Psoas muscle (tissue), 7 donors: ENCODE measurements at regions not wholly inside any gene's neighbourhood (a gene's known extent, or its start where the extent isn't known, plus 50 kb on each side); places are given as distances from the start of the nearest gene placed in this dataset.

Experiments used
- ATAC-seq, 4 donors: fragments of 200-7000 bp; cut with Tn5 transposase; one replicate each; pipeline ENCODE4 v1.9.1; 2020; ENCODE audit warnings: moderate library complexity in 3 of 4, mild to moderate bottlenecking in 2 of 4
- DNase-seq, 2 donors: peaks; one replicate each; pipeline ENCODE4 v3.0.0-alpha.2; 2020
- H3K27ac ChIP-seq: fragments of 200-600 bp; one replicate; pipeline ENCODE4 v1.8.0; 2022
- H3K27me3 ChIP-seq, 3 donors: fragments of 200-600 bp in 1 of 3; one replicate each; pipeline versions ENCODE4 v1.6.1 to v1.8.0; 2013 to 2022; ENCODE audit warnings: low read length in 2 of 3, mild to moderate bottlenecking in 2 of 3, moderate library complexity in 1 of 3; ENCODE audit not compliant: insufficient read depth in 3 of 3
- H3K36me3 ChIP-seq, 2 donors: fragments of 200-600 bp in 1 of 2; one replicate each; pipeline versions ENCODE4 v1.6.1 to v1.8.0; 2013 to 2022; ENCODE audit warnings: low read depth in 1 of 2, mild to moderate bottlenecking in 1 of 2, moderate library complexity in 1 of 2; ENCODE audit not compliant: insufficient read depth in 1 of 2
- H3K4me1 ChIP-seq: fragments of 200-600 bp; one replicate; pipeline ENCODE4 v1.8.0; 2022
- H3K4me3 ChIP-seq: fragments of 200-600 bp; one replicate; pipeline ENCODE4 v1.8.0; 2022; ENCODE audit warnings: mild to moderate bottlenecking
- H3K9me3 ChIP-seq: fragments of 200-600 bp; one replicate; pipeline ENCODE4 v1.8.0; 2022
- CTCF ChIP-seq: fragments of 200-600 bp; IDR thresholded peaks from one replicate; pipeline ENCODE4 v1.8.0; 2022; ENCODE audit warnings: antibody characterized with exemption
- WGBS, 3 donors: extraction: QIAGEN DNeasy Blood & Tissue Kit; methylation state at CpG; one replicate each; pipeline versions ENCODE4 v1.1.6 to v1.1.7; 2013; 5-methylcytosine and 5-hydroxymethylcytosine counted together
- intact Hi-C, 2 donors: fragments of 100-400 bp; cut with DNase I; formaldehyde crosslinking; loops; one replicate each; pipeline versions ENCODE4 v1.11.0 to v1.14.2; 2022
- donor health status: healthy with polysubstance abuse.
- donor health status: DM: no; HTN: no; CAD: no; lungs with moderate emphysema.
- donor health status: Bipolar disorder and iron deficiency.
- donor health status: healthy.
- donor health status: DM: yes; HTN: yes; CAD: no.
- donor health status: DM: no; HTN: no; CAD: no.
- donor health status: DM: yes; HTN: yes; CAD: no.

- no peak for TF ChIP-seq CTCF
- Histone ChIP-seq H3K36me3 (no peaks in the 10 kb centered on the region), H3K4me1 (no peaks in the 10 kb centered on the region), H3K4me3 (no peak overlapping the region), H3K27me3 (peaks cover 0 to 6% (median 0%) of the 10 kb centered on the region in 3 donors), H3K9me3 (no peaks in the 10 kb centered on the region), H3K27ac (no peak overlapping the region)
- WGBS, 3 donors, result 76 to 84% (median 78%) methylated on average over 7 of the region's 7 CpGs
- DNase-seq, result no peak
- no peak for ATAC-seq
- intact Hi-C loops, result no loop called here
Measured at GRCh38 chr2:175686002-175686401, 316.1 kb downstream of the LNPK start.

- WGBS, 3 donors, result 57 to 71% (median 64%) methylated on average over 4 of the region's 4 CpGs
- no peaks in the 10 kb centered on the region for H3K4me1 ChIP-seq
- intact Hi-C loops, result no loop called here
- H3K27ac ChIP-seq, result no peak overlapping the region
- H3K36me3 ChIP-seq, result no peaks in the 10 kb centered on the region
- H3K27me3 ChIP-seq, result peaks cover 0 to 6% (median 0%) of the 10 kb centered on the region in 3 donors
- TF ChIP-seq CTCF, result no peak
- H3K9me3 ChIP-seq, result no peaks in the 10 kb centered on the region
- no peak overlapping the region for H3K4me3 ChIP-seq
- ATAC-seq, result no peak
- no peak for DNase-seq
Measured at GRCh38 chr2:175684466-175684865, 317.6 kb downstream of the LNPK start.

- 40 to 72% (median 45%) methylated on average over 2 of the region's 2 CpGs for WGBS, 3 donors
- ATAC-seq (no peak), DNase-seq (no peak)
- Histone ChIP-seq H3K27me3 (peaks cover 0 to 5% (median 0%) of the 10 kb centered on the region in 3 donors), H3K4me1 (no peaks in the 10 kb centered on the region), H3K36me3 (no peaks in the 10 kb centered on the region), H3K27ac (no peak overlapping the region), H3K9me3 (no peaks in the 10 kb centered on the region), H3K4me3 (no peak overlapping the region)
- no peak for TF ChIP-seq CTCF
- intact Hi-C loops, result no loop called here
Measured at GRCh38 chr2:175679728-175680127, 322.3 kb downstream of the LNPK start.

GRCh38 chr2:175679231-175679630 is 322.8 kb downstream of the LNPK start:
- Histone ChIP-seq H3K36me3 (no peaks in the 10 kb centered on the region), H3K27ac (no peak overlapping the region), H3K4me1 (no peaks in the 10 kb centered on the region), H3K4me3 (no peak overlapping the region), H3K27me3 (no peaks in the 10 kb centered on the region), H3K9me3 (no peaks in the 10 kb centered on the region)
- intact Hi-C loops, result no loop called here
- no peak for DNase-seq
- TF ChIP-seq CTCF, result no peak
- 79 to 85% (median 82%) methylated on average over 4 of the region's 4 CpGs for WGBS, 3 donors
- no peak for ATAC-seq

GRCh38 chr2:175677880-175678279 is 324.2 kb downstream of the LNPK start:
- H3K9me3 ChIP-seq, result no peaks in the 10 kb centered on the region
- intact Hi-C loops, result no loop called here
- H3K4me1 ChIP-seq, result no peaks in the 10 kb centered on the region
- no peak overlapping the region for H3K4me3 ChIP-seq
- no peak for DNase-seq
- 83 to 92% (median 90%) methylated on average over 2 of the region's 2 CpGs for WGBS, 3 donors
- TF ChIP-seq CTCF, result no peak
- ATAC-seq, result no peak
- H3K36me3 ChIP-seq, result no peaks in the 10 kb centered on the region
- H3K27ac ChIP-seq, result no peak overlapping the region
- H3K27me3 ChIP-seq, result no peaks in the 10 kb centered on the region
